ENCODE measurements at regions not wholly inside any gene's neighbourhood (a gene's known extent, or its start where the extent isn't known, plus 50 kb on each side); places are given as distances from the start of the nearest gene placed in this dataset.
"Not testable (repeated sequence)": the region's sequence is repeated elsewhere in the genome, so short reads cannot be mapped to it uniquely, and the experiment has no call there.

DNA sequence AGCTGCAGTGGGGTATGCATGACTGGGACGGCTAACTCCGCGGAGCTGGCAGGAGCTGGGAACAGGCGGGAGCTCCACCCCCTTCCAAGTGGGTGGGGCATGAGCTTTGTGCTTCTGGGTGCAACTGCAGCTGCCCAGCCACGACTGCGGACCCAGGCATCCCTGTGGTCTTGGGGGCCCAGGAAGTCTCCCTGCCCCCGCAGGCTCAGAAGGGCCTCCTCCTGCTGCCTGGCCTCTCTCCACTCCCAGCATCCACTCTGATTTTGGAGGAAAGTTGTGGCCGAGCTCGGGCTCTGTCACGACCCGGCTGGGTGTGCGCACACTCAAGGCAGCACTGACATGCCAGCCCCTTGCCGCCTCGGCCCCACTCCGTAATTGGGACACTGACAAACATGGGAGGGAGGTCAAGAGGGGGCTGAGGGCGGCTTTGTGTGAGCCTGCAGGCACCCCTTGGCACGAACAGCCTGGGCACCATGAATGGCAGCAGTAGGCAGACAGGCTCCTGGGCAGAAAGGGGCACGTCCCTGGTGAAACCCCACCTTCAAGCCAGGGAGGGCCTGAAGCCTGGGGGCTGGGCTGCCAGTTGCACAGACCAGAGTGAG lies 822.6 kb downstream of the GLUD2 start:
- TF ChIP-seq, protein P1, sequence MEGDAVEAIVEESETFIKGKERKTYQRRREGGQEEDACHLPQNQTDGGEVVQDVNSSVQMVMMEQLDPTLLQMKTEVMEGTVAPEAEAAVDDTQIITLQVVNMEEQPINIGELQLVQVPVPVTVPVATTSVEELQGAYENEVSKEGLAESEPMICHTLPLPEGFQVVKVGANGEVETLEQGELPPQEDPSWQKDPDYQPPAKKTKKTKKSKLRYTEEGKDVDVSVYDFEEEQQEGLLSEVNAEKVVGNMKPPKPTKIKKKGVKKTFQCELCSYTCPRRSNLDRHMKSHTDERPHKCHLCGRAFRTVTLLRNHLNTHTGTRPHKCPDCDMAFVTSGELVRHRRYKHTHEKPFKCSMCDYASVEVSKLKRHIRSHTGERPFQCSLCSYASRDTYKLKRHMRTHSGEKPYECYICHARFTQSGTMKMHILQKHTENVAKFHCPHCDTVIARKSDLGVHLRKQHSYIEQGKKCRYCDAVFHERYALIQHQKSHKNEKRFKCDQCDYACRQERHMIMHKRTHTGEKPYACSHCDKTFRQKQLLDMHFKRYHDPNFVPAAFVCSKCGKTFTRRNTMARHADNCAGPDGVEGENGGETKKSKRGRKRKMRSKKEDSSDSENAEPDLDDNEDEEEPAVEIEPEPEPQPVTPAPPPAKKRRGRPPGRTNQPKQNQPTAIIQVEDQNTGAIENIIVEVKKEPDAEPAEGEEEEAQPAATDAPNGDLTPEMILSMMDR (conservative IDR thresholded peaks at IDR 0.05), result no peak
- H3K4me3 Mint-ChIP-seq, result no peak overlapping the region
- H3K27me3 Mint-ChIP-seq (ENCODE audit: low read depth), result no peaks in the 10 kb centered on the region
- DNase-seq (ENCODE audit: low read depth, low spot score), result no peak
- no peaks in the 10 kb centered on the region for H3K36me3 Mint-ChIP-seq (ENCODE audit: low read depth)
- no peak overlapping the region for H3K27ac Mint-ChIP-seq (ENCODE audit: unreplicated experiment)
- no peaks in the 10 kb centered on the region for H3K4me1 Mint-ChIP-seq
- no peaks in the 10 kb centered on the region for H3K9me3 Mint-ChIP-seq

DNA sequence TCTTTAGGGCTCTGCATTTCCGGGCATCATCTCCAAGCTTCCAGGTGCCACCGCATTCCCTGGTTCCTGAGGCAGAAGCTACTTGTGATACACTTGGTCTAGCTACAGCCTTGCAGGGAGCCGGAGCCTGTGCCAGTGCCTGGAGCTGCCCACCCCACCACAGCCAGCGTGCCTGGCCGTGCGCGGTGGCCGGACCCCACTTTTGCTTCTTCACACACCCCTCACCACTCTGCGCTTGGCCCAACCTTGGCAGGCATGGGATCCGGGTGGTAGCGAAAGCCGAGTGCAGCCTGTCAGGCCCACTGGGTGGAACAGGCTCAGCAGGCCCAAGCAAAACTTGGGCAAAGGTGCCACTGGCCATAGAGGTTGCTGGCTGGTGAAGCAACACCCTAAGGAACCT lies 823.7 kb downstream of the GLUD2 start:
- H3K9me3 Mint-ChIP-seq, result no peaks in the 10 kb centered on the region
- TF ChIP-seq, protein P1 (conservative IDR thresholded peaks at IDR 0.05), result no peak
- H3K36me3 Mint-ChIP-seq (ENCODE audit: low read depth), result no peaks in the 10 kb centered on the region
- H3K4me3 Mint-ChIP-seq, result no peak overlapping the region
- H3K27me3 Mint-ChIP-seq (ENCODE audit: low read depth), result no peaks in the 10 kb centered on the region
- no peaks in the 10 kb centered on the region for H3K4me1 Mint-ChIP-seq
- no peak for DNase-seq (ENCODE audit: low read depth, low spot score)
- H3K27ac Mint-ChIP-seq (ENCODE audit: unreplicated experiment), result no peak overlapping the region

DNA sequence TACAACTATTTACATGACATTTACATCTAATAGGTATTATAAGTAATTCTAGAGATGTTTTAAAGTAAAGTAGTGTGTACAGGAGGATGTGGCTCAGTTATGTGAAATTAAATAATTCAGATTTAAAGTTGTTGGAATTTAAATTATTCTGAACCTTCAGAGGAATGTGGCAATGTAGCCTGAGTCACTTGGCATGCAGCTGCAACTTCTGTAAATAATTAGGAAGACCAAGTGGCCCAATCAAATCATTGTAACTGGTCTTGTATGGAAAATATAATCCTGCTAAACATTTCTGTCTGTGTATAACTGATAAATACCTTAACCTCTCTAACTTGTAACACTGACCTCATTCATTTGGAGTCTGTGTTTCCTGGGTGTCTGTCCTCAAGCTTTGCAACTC lies 828.9 kb downstream of the GLUD2 start:
- H3K4me3 Mint-ChIP-seq, result no peak overlapping the region

GRCh38 chrX:121877337-121877736 lies 829.9 kb downstream of the GLUD2 start:
- H3K4me1 Mint-ChIP-seq; H3K27me3 Mint-ChIP-seq (ENCODE audit: low read depth); H3K9me3 Mint-ChIP-seq; H3K4me3 Mint-ChIP-seq; DNase-seq (ENCODE audit: low read depth, low spot score); H3K36me3 Mint-ChIP-seq (ENCODE audit: low read depth); H3K27ac Mint-ChIP-seq (ENCODE audit: unreplicated experiment): not testable (repeated sequence)

More for the DNA sequence above, 828.9 kb downstream of the GLUD2 start:
- TF ChIP-seq, protein P1 (conservative IDR thresholded peaks at IDR 0.05), result no peak
- Mint-ChIP-seq H3K36me3 (ENCODE audit: low read depth) (no peaks in the 10 kb centered on the region), H3K9me3 (peaks cover 2% of the 10 kb centered on the region), H3K4me1 (no peaks in the 10 kb centered on the region), H3K27me3 (ENCODE audit: low read depth) (no peaks in the 10 kb centered on the region), H3K27ac (ENCODE audit: unreplicated experiment) (no peak overlapping the region)
- no peak for DNase-seq (ENCODE audit: low read depth, low spot score)

DNA sequence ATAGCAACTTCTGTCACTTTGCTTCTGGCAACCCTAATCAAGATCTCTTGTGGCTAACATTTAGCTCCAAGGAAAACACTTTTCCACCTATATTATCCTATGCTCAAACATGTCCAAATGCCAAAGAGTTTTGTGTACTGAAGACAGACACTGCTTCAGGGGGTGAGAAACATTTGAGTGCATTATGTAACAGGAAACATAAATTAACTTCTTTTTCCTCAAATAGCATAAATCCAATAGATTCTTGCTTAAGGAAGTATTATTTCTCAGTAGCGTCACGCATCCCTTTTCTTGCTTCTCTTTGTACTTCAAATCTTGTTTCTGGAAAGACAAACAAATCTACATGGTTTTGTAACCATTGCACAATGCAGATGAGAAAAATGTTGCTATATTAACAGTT lies 839.1 kb downstream of the GLUD2 start:
- H3K4me3 Mint-ChIP-seq, result no peak overlapping the region
- peaks cover 3% of the 10 kb centered on the region for H3K36me3 Mint-ChIP-seq (ENCODE audit: low read depth)
- H3K27me3 Mint-ChIP-seq (ENCODE audit: low read depth), result no peaks in the 10 kb centered on the region
- TF ChIP-seq, protein P1 (conservative IDR thresholded peaks at IDR 0.05), result no peak
- no peaks in the 10 kb centered on the region for H3K4me1 Mint-ChIP-seq
- no peak for DNase-seq (ENCODE audit: low read depth, low spot score)
- no peak overlapping the region for H3K27ac Mint-ChIP-seq (ENCODE audit: unreplicated experiment)
- H3K9me3 Mint-ChIP-seq, result peaks cover 5% of the 10 kb centered on the region

DNA sequence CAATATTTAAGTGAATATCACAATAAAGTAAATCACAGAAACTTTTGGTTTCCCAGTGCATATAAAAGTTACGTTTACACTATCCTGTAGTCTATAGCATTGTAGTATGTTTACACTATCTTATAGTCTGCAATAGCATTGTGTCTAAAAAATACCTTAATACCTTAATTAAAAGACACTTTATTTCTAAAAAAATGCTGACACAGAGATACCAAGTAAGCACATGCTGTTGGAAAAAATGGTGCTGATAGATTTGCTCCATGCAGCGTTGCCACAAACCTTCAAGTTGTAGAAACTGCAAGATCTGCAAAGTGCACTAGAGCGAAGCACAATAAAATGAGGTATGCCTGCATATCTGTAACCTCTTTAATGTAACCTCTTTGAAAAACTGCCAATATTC lies 847.3 kb downstream of the GLUD2 start:
- Mint-ChIP-seq H3K4me1 (no peaks in the 10 kb centered on the region), H3K9me3 (peaks cover 3% of the 10 kb centered on the region), H3K27me3 (ENCODE audit: low read depth) (no peaks in the 10 kb centered on the region), H3K4me3 (no peak overlapping the region), H3K27ac (ENCODE audit: unreplicated experiment) (no peak overlapping the region), H3K36me3 (ENCODE audit: low read depth) (no peaks in the 10 kb centered on the region)
- DNase-seq (ENCODE audit: low read depth, low spot score), result no peak
- TF ChIP-seq, protein P1 (conservative IDR thresholded peaks at IDR 0.05), result no peak

Measured in neural crest cell (in vitro differentiated cells).